Naive thymus-derived CD4-positive, alpha-beta T cell (primary cell): ENCODE measurements at regions not wholly inside any gene's neighbourhood (a gene's known extent, or its start where the extent isn't known, plus 50 kb on each side); places are given as distances from the start of the nearest gene placed in this dataset.

Experiments used
- ATAC-seq: fragments of 150-1000 bp; cut with Tn5 transposase; 2 replicates; pipeline ENCODE4 v1.10.0; 2021; ENCODE audit warnings: mild to moderate bottlenecking, moderate library complexity
- CTCF ChIA-PET: fragments of 350-600 bp; sonication (Branson Sonifier 250); formaldehyde crosslinking; loops from one replicate; lab custom pipeline; 2021; ENCODE audit warnings: antibody characterized with exemption; lab: Charles Lee
- POLR2A ChIA-PET: fragments of 350-600 bp; sonication (Branson Sonifier 250); formaldehyde crosslinking; loops from one replicate; lab custom pipeline; 2021; ENCODE audit warnings: antibody characterized with exemption, inconsistent platforms; lab: Charles Lee
- DNase-seq, 9 donors: peaks; one replicate each; pipeline versions ENCODE4 v3.0.0 to v3.0.0-alpha.2; 2020 to 2022; ENCODE audit warnings: mixed read lengths in 1 of 9
- H3K27ac ChIP-seq: one replicate; pipeline ENCODE4 v1.7.0; 2013; ENCODE audit warnings: mild to moderate bottlenecking, low read depth, low read length, moderate library complexity
- H3K27me3 ChIP-seq, 2 donors: one replicate each; pipeline ENCODE4 v1.7.0; 2013; ENCODE audit warnings: low read length in 2 of 2, mild to moderate bottlenecking in 2 of 2, moderate library complexity in 2 of 2; ENCODE audit not compliant: control insufficient read depth in 2 of 2, insufficient read depth in 2 of 2
- H3K36me3 ChIP-seq, 3 experiments: 1 replicate in 2 of 3; 2 replicates in 1 of 3; pipeline ENCODE4 v1.7.0; 2013; ENCODE audit warnings: low read length in 3 of 3, mild to moderate bottlenecking in 3 of 3, moderate library complexity in 1 of 3; ENCODE audit not compliant: insufficient read depth in 3 of 3, control insufficient read depth in 2 of 3
- H3K4me1 ChIP-seq, 2 donors: one replicate each; pipeline ENCODE4 v1.7.0; 2013; ENCODE audit warnings: low read length in 2 of 2, mild to moderate bottlenecking in 2 of 2, moderate library complexity in 1 of 2; ENCODE audit not compliant: control insufficient read depth in 2 of 2, insufficient read depth in 2 of 2
- H3K4me3 ChIP-seq: 2 replicates; pipeline ENCODE4 v1.7.0; 2013; ENCODE audit warnings: mild to moderate bottlenecking, low read length
- H3K9me3 ChIP-seq, 3 experiments: 1 replicate in 2 of 3; 2 replicates in 1 of 3; pipeline ENCODE4 v1.7.0; 2013; ENCODE audit warnings: low read length in 3 of 3; ENCODE audit not compliant: control insufficient read depth in 2 of 3
- H3K27ac Mint-ChIP-seq, 9 donors: one replicate each; pipeline ENCODE4 v1.8.0; 2020 to 2022; ENCODE audit warnings: mixed read lengths in 9 of 9, mild to moderate bottlenecking in 8 of 9, moderate library complexity in 5 of 9, inconsistent platforms in 2 of 9
- H3K27me3 Mint-ChIP-seq, 5 donors: one replicate each; pipeline ENCODE4 v1.8.0; 2021 to 2022; ENCODE audit warnings: mixed read lengths in 5 of 5, mild to moderate bottlenecking in 1 of 5
- H3K36me3 Mint-ChIP-seq, 5 donors: one replicate each; pipeline ENCODE4 v1.8.0; 2020 to 2022; ENCODE audit warnings: mixed read lengths in 5 of 5, mild to moderate bottlenecking in 3 of 5, inconsistent platforms in 1 of 5
- H3K4me1 Mint-ChIP-seq, 7 donors: one replicate each; pipeline ENCODE4 v1.8.0; 2020 to 2022; ENCODE audit warnings: mixed read lengths in 7 of 7, mild to moderate bottlenecking in 3 of 7, inconsistent platforms in 1 of 7
- H3K4me3 Mint-ChIP-seq, 10 donors: one replicate each; pipeline ENCODE4 v1.8.0; 2020 to 2022; ENCODE audit warnings: mild to moderate bottlenecking in 10 of 10, mixed read lengths in 10 of 10, moderate library complexity in 6 of 10, inconsistent platforms in 2 of 10
- H3K9me3 Mint-ChIP-seq, 11 donors: one replicate each; pipeline ENCODE4 v1.8.0; 2020 to 2022; ENCODE audit warnings: mixed read lengths in 11 of 11, mild to moderate bottlenecking in 4 of 11, inconsistent platforms in 1 of 11, moderate library complexity in 1 of 11
- intact Hi-C, 2 donors: fragments of 100-400 bp; cut with micrococcal nuclease; formaldehyde crosslinking; loops; one replicate each; pipeline ENCODE4 v1.15.1; 2023

GRCh38 chr11:29268733-29269132 lies 748.1 kb downstream of the KCNA4 start:
- no peaks in the 10 kb centered on the region for H3K4me1 ChIP-seq
- H3K27me3 Mint-ChIP-seq, result no peaks in the 10 kb centered on the region
- no peak overlapping the region for H3K27ac ChIP-seq
- H3K27me3 ChIP-seq, result no peaks in the 10 kb centered on the region
- H3K4me3 Mint-ChIP-seq, result peak overlapping the region in 1 of 10 donors; percentile 3
- DNase-seq, result no peak
- H3K9me3 ChIP-seq, result no peaks in the 10 kb centered on the region
- ATAC-seq, result no peak
- no peaks in the 10 kb centered on the region for H3K4me1 Mint-ChIP-seq
- H3K9me3 Mint-ChIP-seq, result peaks cover 0 to 14% (median 3%) of the 10 kb centered on the region in 11 donors
- no peaks in the 10 kb centered on the region for H3K36me3 Mint-ChIP-seq
- H3K4me3 ChIP-seq, result no peak overlapping the region
- H3K27ac Mint-ChIP-seq, result no peak overlapping the region
- POLR2A ChIA-PET, result no interaction called here
- CTCF ChIA-PET, result no interaction called here
- intact Hi-C loops, result no loop called here
- H3K36me3 ChIP-seq, result no peaks in the 10 kb centered on the region

- Histone ChIP-seq H3K27me3 (no peaks in the 10 kb centered on the region), H3K36me3 (no peaks in the 10 kb centered on the region), H3K4me1 (no peaks in the 10 kb centered on the region), H3K4me3 (no peak overlapping the region), H3K9me3 (no peaks in the 10 kb centered on the region), H3K27ac (no peak overlapping the region)
- Mint-ChIP-seq H3K27ac (no peak overlapping the region), H3K9me3 (peaks cover 0 to 18% (median 4%) of the 10 kb centered on the region in 11 donors), H3K27me3 (no peaks in the 10 kb centered on the region), H3K36me3 (no peaks in the 10 kb centered on the region), H3K4me3 (no peak overlapping the region), H3K4me1 (no peaks in the 10 kb centered on the region)
- intact Hi-C loops, result no loop called here
- POLR2A ChIA-PET, result no interaction called here
- DNase-seq (no peak), ATAC-seq (no peak)
- CTCF ChIA-PET, result no interaction called here
Measured at GRCh38 chr11:29265792-29266191, 751.0 kb downstream of the KCNA4 start.

DNA sequence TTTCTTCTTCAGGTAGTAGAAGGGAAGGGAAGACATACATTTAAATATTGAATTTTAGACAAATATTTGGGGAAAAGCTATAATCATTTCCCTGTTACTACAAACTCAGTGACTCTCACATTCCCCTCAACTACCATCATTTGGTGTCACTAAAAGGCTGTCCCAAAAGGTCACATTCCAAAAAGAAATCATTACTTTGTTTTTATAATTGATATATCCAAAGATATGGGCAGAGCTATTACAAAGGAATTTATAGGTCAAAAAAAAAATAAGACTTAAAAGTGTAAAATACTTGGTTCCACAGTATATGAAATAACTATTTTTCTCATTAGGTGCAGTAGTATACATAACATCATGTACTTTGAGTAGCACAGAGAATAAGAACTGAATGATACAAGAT lies 751.4 kb downstream of the KCNA4 start:
- Mint-ChIP-seq H3K36me3 (no peaks in the 10 kb centered on the region), H3K4me1 (no peaks in the 10 kb centered on the region), H3K9me3 (peaks cover 0 to 18% (median 4%) of the 10 kb centered on the region in 11 donors), H3K27ac (no peak overlapping the region), H3K27me3 (no peaks in the 10 kb centered on the region), H3K4me3 (no peak overlapping the region)
- Histone ChIP-seq H3K4me3 (no peak overlapping the region), H3K27ac (no peak overlapping the region), H3K4me1 (no peaks in the 10 kb centered on the region), H3K27me3 (no peaks in the 10 kb centered on the region), H3K36me3 (no peaks in the 10 kb centered on the region), H3K9me3 (no peaks in the 10 kb centered on the region)
- no peak for ATAC-seq
- CTCF ChIA-PET, result no interaction called here
- POLR2A ChIA-PET, result no interaction called here
- intact Hi-C loops, result no loop called here
- no peak for DNase-seq

GRCh38 chr11:29263971-29264682 lies 752.7 kb downstream of the KCNA4 start:
- no peaks in the 10 kb centered on the region for H3K27me3 Mint-ChIP-seq
- Histone ChIP-seq H3K27ac (no peak overlapping the region), H3K4me1 (no peaks in the 10 kb centered on the region), H3K9me3 (no peaks in the 10 kb centered on the region), H3K4me3 (no peak overlapping the region), H3K27me3 (no peaks in the 10 kb centered on the region), H3K36me3 (no peaks in the 10 kb centered on the region)
- no peak overlapping the region for H3K4me3 Mint-ChIP-seq
- intact Hi-C loops, result no loop called here
- ATAC-seq, result no peak
- DNase-seq, result no peak
- H3K4me1 Mint-ChIP-seq, result no peaks in the 10 kb centered on the region
- POLR2A ChIA-PET, result no interaction called here
- H3K27ac Mint-ChIP-seq, result no peak overlapping the region
- CTCF ChIA-PET, result no interaction called here
- no peaks in the 10 kb centered on the region for H3K36me3 Mint-ChIP-seq
- H3K9me3 Mint-ChIP-seq, result peaks cover 0 to 19% (median 7%) of the 10 kb centered on the region in 11 donors

DNA sequence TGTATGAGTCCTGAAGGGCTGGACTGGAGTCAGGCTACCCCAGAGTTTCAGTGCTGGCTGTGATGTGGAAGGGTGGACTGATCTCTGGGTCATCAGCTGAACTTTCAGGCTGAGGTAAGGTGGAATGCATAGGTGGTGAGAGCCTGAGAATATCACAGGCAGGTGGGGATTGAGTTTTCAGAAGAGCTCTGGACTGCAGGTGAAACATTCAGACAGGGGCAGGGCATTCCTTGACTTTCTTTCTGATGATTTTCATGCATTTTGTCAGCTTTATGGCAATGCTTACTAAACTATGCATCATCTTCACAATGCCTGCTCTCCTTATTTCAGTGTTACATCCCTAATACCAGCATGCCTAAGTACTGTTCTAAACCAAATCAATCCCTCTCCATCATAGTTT lies 755.0 kb downstream of the KCNA4 start:
- DNase-seq (no peak), ATAC-seq (no peak)
- H3K4me1 Mint-ChIP-seq, result no peaks in the 10 kb centered on the region
- no peaks in the 10 kb centered on the region for H3K9me3 ChIP-seq
- CTCF ChIA-PET, result no interaction called here
- no peaks in the 10 kb centered on the region for H3K27me3 ChIP-seq
- no peaks in the 10 kb centered on the region for H3K36me3 Mint-ChIP-seq
- H3K27me3 Mint-ChIP-seq, result no peaks in the 10 kb centered on the region
- no peaks in the 10 kb centered on the region for H3K4me1 ChIP-seq
- H3K27ac Mint-ChIP-seq, result no peak overlapping the region
- no peak overlapping the region for H3K27ac ChIP-seq
- H3K4me3 Mint-ChIP-seq, result no peak overlapping the region
- POLR2A ChIA-PET, result no interaction called here
- intact Hi-C loops, result no loop called here
- H3K36me3 ChIP-seq, result no peaks in the 10 kb centered on the region
- no peak overlapping the region for H3K4me3 ChIP-seq
- H3K9me3 Mint-ChIP-seq, result peaks cover 0 to 33% (median 8%) of the 10 kb centered on the region in 11 donors

GRCh38 chr11:29260939-29261705 lies 755.7 kb downstream of the KCNA4 start:
- H3K4me1 Mint-ChIP-seq, result no peaks in the 10 kb centered on the region
- H3K27me3 ChIP-seq, result no peaks in the 10 kb centered on the region
- no peaks in the 10 kb centered on the region for H3K9me3 ChIP-seq
- no peak overlapping the region for H3K4me3 ChIP-seq
- H3K27ac ChIP-seq, result no peak overlapping the region
- intact Hi-C loops, result no loop called here
- no peaks in the 10 kb centered on the region for H3K36me3 Mint-ChIP-seq
- no peaks in the 10 kb centered on the region for H3K36me3 ChIP-seq
- peaks cover 0 to 36% (median 8%) of the 10 kb centered on the region in 11 donors for H3K9me3 Mint-ChIP-seq
- no peaks in the 10 kb centered on the region for H3K4me1 ChIP-seq
- POLR2A ChIA-PET, result no interaction called here
- H3K27ac Mint-ChIP-seq, result no peak overlapping the region
- CTCF ChIA-PET, result no interaction called here
- no peak overlapping the region for H3K4me3 Mint-ChIP-seq
- DNase-seq (no peak), ATAC-seq (no peak)
- H3K27me3 Mint-ChIP-seq, result no peaks in the 10 kb centered on the region

DNA sequence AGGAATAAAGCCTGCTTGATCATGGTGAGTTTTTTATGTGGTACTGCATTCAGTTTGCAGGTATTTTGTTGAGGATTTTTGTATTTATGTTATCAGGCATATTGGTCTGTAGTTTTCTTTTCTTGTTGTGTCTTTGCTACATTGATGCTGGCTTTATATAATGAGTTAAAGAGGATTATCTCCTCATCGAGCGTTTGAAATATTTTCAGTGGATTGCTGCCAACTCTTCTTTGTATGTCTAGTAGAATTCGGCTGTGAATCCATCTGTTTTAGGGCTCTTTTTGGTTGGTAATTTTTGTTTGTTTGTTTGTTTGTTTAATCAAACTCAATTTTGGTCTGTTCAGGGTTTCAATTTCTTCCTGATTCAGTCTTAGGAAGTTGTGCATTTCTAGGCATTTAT lies 758.4 kb downstream of the KCNA4 start:
- H3K4me3 Mint-ChIP-seq, result no peak overlapping the region
- H3K9me3 Mint-ChIP-seq, result peaks cover 0 to 32% (median 6%) of the 10 kb centered on the region in 11 donors
- no peaks in the 10 kb centered on the region for H3K36me3 ChIP-seq
- no peak overlapping the region for H3K27ac ChIP-seq
- ATAC-seq, result no peak
- no peaks in the 10 kb centered on the region for H3K9me3 ChIP-seq
- no peak overlapping the region for H3K4me3 ChIP-seq
- no peak for DNase-seq
- H3K4me1 ChIP-seq, result no peaks in the 10 kb centered on the region
- no peaks in the 10 kb centered on the region for H3K36me3 Mint-ChIP-seq
- H3K27me3 Mint-ChIP-seq, result no peaks in the 10 kb centered on the region
- H3K27me3 ChIP-seq, result no peaks in the 10 kb centered on the region
- POLR2A ChIA-PET, result no interaction called here
- H3K4me1 Mint-ChIP-seq, result no peaks in the 10 kb centered on the region
- no peak overlapping the region for H3K27ac Mint-ChIP-seq
- intact Hi-C loops, result no loop called here
- CTCF ChIA-PET, result no interaction called here
